A673 (cell line): ENCODE measurements at regions not wholly inside any gene's neighbourhood (a gene's known extent, or its start where the extent isn't known, plus 50 kb on each side); places are given as distances from the start of the nearest gene placed in this dataset.

Experiments used
- BruUV-seq: library from RNA; stranded (reverse); fragments of 400-500 nt; replicated peaks from 2 replicates; lab custom pipeline; 2021; lab: Mats Ljungman, UMichigan
- CTCF ChIA-PET: fragments of 300-600 bp; sonication (Branson Sonifier 250); formaldehyde crosslinking; loops from one replicate; lab custom pipeline; 2022; ENCODE audit warnings: antibody characterized with exemption; lab: Charles Lee
- POLR2A ChIA-PET: fragments of 300-600 bp; sonication (Branson Sonifier 250); formaldehyde crosslinking; loops from one replicate; lab custom pipeline; 2022; ENCODE audit warnings: antibody characterized with exemption; ENCODE audit not compliant: low non-redundant PET; lab: Charles Lee
- DNase-seq: peaks from one replicate; pipeline ENCODE4 v3.0.0-alpha.2; 2015; ENCODE audit warnings: low spot score
- H3K27ac ChIP-seq: fragments of 200-600 bp; sonication (generic); 2 replicates; pipeline ENCODE4 v1.5.1; 2016; ENCODE audit warnings: mixed run types, low read depth, mild to moderate bottlenecking, mixed read lengths, antibody characterized with exemption, low read length; ENCODE audit not compliant: poor library complexity, severe bottlenecking
- H3K27me3 ChIP-seq: fragments of 200-600 bp; sonication (generic); replicated peaks from 2 replicates; pipeline ENCODE4 v1.6.1; 2017; ENCODE audit warnings: mixed run types, low read depth, mild to moderate bottlenecking, mixed read lengths, antibody characterized with exemption, low read length; ENCODE audit not compliant: insufficient read depth, poor library complexity
- H3K36me3 ChIP-seq: fragments of 200-600 bp; sonication (generic); 2 replicates; pipeline ENCODE4 v1.6.1; 2016; ENCODE audit warnings: mixed run types, mild to moderate bottlenecking, mixed read lengths, antibody characterized with exemption, low read length; ENCODE audit not compliant: insufficient read depth, poor library complexity, severe bottlenecking
- H3K4me1 ChIP-seq: fragments of 200-600 bp; sonication (generic); 2 replicates; pipeline ENCODE4 v1.6.1; 2017; ENCODE audit warnings: mixed run types, mild to moderate bottlenecking, mixed read lengths, antibody characterized with exemption, low read length; ENCODE audit not compliant: insufficient read depth, poor library complexity, severe bottlenecking
- H3K4me3 ChIP-seq: fragments of 200-600 bp; sonication (generic); 2 replicates; pipeline ENCODE4 v1.5.1; 2016; ENCODE audit warnings: low read depth, mixed run types, mild to moderate bottlenecking, mixed read lengths, low read length; ENCODE audit not compliant: poor library complexity, severe bottlenecking
- H3K9me3 ChIP-seq: fragments of 200-600 bp; sonication (generic); 2 replicates; pipeline ENCODE4 v1.6.1; 2016; ENCODE audit warnings: mixed run types, low read depth, mild to moderate bottlenecking, mixed read lengths, antibody characterized with exemption, low read length; ENCODE audit not compliant: poor library complexity, severe bottlenecking
- CTCF ChIP-seq: fragments of 300-800, 200-600 bp; sonication (generic); conservative IDR thresholded peaks from 2 replicates; pipeline ENCODE4 v1.5.1; 2017; ENCODE audit warnings: low read depth, mild to moderate bottlenecking, antibody characterized with exemption, low read length, moderate library complexity, mixed read lengths
- EZH2 ChIP-seq: fragments of 200-600 bp; sonication (generic); IDR thresholded peaks from 2 replicates; pipeline ENCODE4 v1.6.1; 2017; ENCODE audit warnings: borderline replicate concordance, low read depth, mild to moderate bottlenecking, mixed read lengths, antibody characterized with exemption, low read length; ENCODE audit not compliant: poor library complexity, severe bottlenecking
- intact Hi-C: fragments of 100-400 bp; cut with micrococcal nuclease; formaldehyde crosslinking; loops from one replicate; pipeline ENCODE4 v1.10.0; 2022; ENCODE audit not compliant: unreplicated experiment

- no TSS peak for BruUV-seq
- no peaks in the 10 kb centered on the region for H3K9me3 ChIP-seq
- TF ChIP-seq EZH2 = no peak
- no peak for TF ChIP-seq CTCF
- H3K27me3 ChIP-seq = peaks cover 22% of the 10 kb centered on the region
- intact Hi-C loops = no loop called here
- no peaks in the 10 kb centered on the region for H3K4me1 ChIP-seq
- no peak overlapping the region for H3K4me3 ChIP-seq
- no peaks in the 10 kb centered on the region for H3K36me3 ChIP-seq
- POLR2A ChIA-PET = no interaction called here
- CTCF ChIA-PET = no interaction called here
- H3K27ac ChIP-seq = no peak overlapping the region
- DNase-seq = no peak
These were observed 2291.6 kb upstream of the WWC1 start for GRCh38 chr5:165999693-166000320.

- intact Hi-C loops = no loop called here
- H3K27ac ChIP-seq = no peak overlapping the region
These were observed 2287.4 kb upstream of the WWC1 start for GRCh38 chr5:166004006-166004405.

GRCh38 chr5:166013415-166013814, 2278.0 kb upstream of the WWC1 start:
- ChIA-PET CTCF (no interaction called here), POLR2A (no interaction called here)
- BruUV-seq = no TSS peak

More at GRCh38 chr5:166004006-166004405, 2287.4 kb upstream of the WWC1 start:
- no peak for DNase-seq
- H3K36me3 ChIP-seq = no peaks in the 10 kb centered on the region
- BruUV-seq = no TSS peak
- H3K27me3 ChIP-seq = peaks cover 6% of the 10 kb centered on the region
- POLR2A ChIA-PET = no interaction called here
- CTCF ChIA-PET = no interaction called here
- H3K4me3 ChIP-seq = no peak overlapping the region
- H3K4me1 ChIP-seq = no peaks in the 10 kb centered on the region
- no peak for TF ChIP-seq EZH2
- TF ChIP-seq CTCF = no peak
- no peaks in the 10 kb centered on the region for H3K9me3 ChIP-seq

More at GRCh38 chr5:166013415-166013814, 2278.0 kb upstream of the WWC1 start:
- Histone ChIP-seq H3K4me1 (no peaks in the 10 kb centered on the region), H3K36me3 (no peaks in the 10 kb centered on the region), H3K27ac (no peak overlapping the region), H3K4me3 (no peak overlapping the region), H3K9me3 (no peaks in the 10 kb centered on the region), H3K27me3 (no peaks in the 10 kb centered on the region)
- DNase-seq = no peak
- TF ChIP-seq CTCF (no peak), EZH2 (no peak)
- intact Hi-C loops = no loop called here
